ENCODE measurements at regions not wholly inside any gene's neighbourhood (a gene's known extent, or its start where the extent isn't known, plus 50 kb on each side); places are given as distances from the start of the nearest gene placed in this dataset.

- no peak for ATAC-seq
- no peak for TF ChIP-seq CTCF (IDR thresholded peaks at IDR 0.05)
- Histone ChIP-seq H3K9me3 (no peaks in the 10 kb centered on the region), H3K4me3 (no peak overlapping the region), H3K36me3 (no peaks in the 10 kb centered on the region), H3K27me3 (ENCODE audit: low read depth) (no peaks in the 10 kb centered on the region), H3K4me1 (no peaks in the 10 kb centered on the region), H3K27ac (no peak overlapping the region)
- no peak for DNase-seq
- intact Hi-C loops (cut with DNase I) = no loop called here
These were observed 77.2 kb upstream of the INCENP start for GRCh38 chr11:62046568-62047100.

- no peak overlapping the region for H3K27ac ChIP-seq
- H3K36me3 ChIP-seq = no peaks in the 10 kb centered on the region
- H3K27me3 ChIP-seq (ENCODE audit: low read depth) = no peaks in the 10 kb centered on the region
- ATAC-seq (no peak), DNase-seq (no peak)
- TF ChIP-seq CTCF (IDR thresholded peaks at IDR 0.05) = no peak
- no peaks in the 10 kb centered on the region for H3K9me3 ChIP-seq
- no peak overlapping the region for H3K4me3 ChIP-seq
- intact Hi-C loops (cut with DNase I) = no loop called here
- no peaks in the 10 kb centered on the region for H3K4me1 ChIP-seq
These were observed 77.2 kb upstream of the FTH1 start for GRCh38 chr11:62044639-62045121.

GRCh38 chr11:62035293-62035692 lies 67.9 kb upstream of the FTH1 start:
- Histone ChIP-seq H3K27me3 (ENCODE audit: low read depth) (no peaks in the 10 kb centered on the region), H3K36me3 (no peaks in the 10 kb centered on the region), H3K9me3 (no peaks in the 10 kb centered on the region), H3K4me3 (no peak overlapping the region), H3K4me1 (no peaks in the 10 kb centered on the region), H3K27ac (no peak overlapping the region)
- intact Hi-C loops (cut with DNase I) = no loop called here
- no peak for DNase-seq
- ATAC-seq = no peak
- TF ChIP-seq CTCF (IDR thresholded peaks at IDR 0.05) = no peak

- intact Hi-C loops (cut with DNase I) = no loop called here
- H3K4me1 ChIP-seq = no peaks in the 10 kb centered on the region
- H3K4me3 ChIP-seq = no peak overlapping the region
- no peaks in the 10 kb centered on the region for H3K9me3 ChIP-seq
- no peak for DNase-seq
- no peaks in the 10 kb centered on the region for H3K36me3 ChIP-seq
- no peaks in the 10 kb centered on the region for H3K27me3 ChIP-seq (ENCODE audit: low read depth)
- no peak for ATAC-seq
- no peak overlapping the region for H3K27ac ChIP-seq
- TF ChIP-seq CTCF (IDR thresholded peaks at IDR 0.05) = no peak
These were observed 66.6 kb upstream of the FTH1 start for GRCh38 chr11:62034036-62034338.

GRCh38 chr11:62033191-62034035 lies 66.0 kb upstream of the FTH1 start:
- no peak overlapping the region for H3K4me3 ChIP-seq
- no peak for DNase-seq
- intact Hi-C loops (cut with DNase I) = no loop called here
- ATAC-seq = peak in 1 of 2 donors; percentile 47
- H3K27me3 ChIP-seq (ENCODE audit: low read depth) = no peaks in the 10 kb centered on the region
- H3K9me3 ChIP-seq = no peaks in the 10 kb centered on the region
- no peaks in the 10 kb centered on the region for H3K4me1 ChIP-seq
- H3K36me3 ChIP-seq = no peaks in the 10 kb centered on the region
- no peak overlapping the region for H3K27ac ChIP-seq
- TF ChIP-seq CTCF (IDR thresholded peaks at IDR 0.05) = no peak

Measured in lower lobe of right lung (tissue), 2 donors.